DND-41 (cell line): ENCODE measurements at regions not wholly inside any gene's neighbourhood (a gene's known extent, or its start where the extent isn't known, plus 50 kb on each side); places are given as distances from the start of the nearest gene placed in this dataset.

ENCODE experiments used
- EZH2 ChIP-seq: IDR thresholded peaks from 3 replicates; pipeline ENCODE4 v1.6.1; 2012; ENCODE audit warnings: borderline replicate concordance, low read depth, mild to moderate bottlenecking, moderate library complexity, low read length, inconsistent platforms; ENCODE audit not compliant: severe bottlenecking
- TF ChIP-seq, protein P1 (sequence below): IDR thresholded peaks from 2 replicates; pipeline ENCODE4 v1.5.1; 2012; ENCODE audit warnings: borderline replicate concordance, low read length, moderate library complexity, mild to moderate bottlenecking; ENCODE audit not compliant: poor library complexity, severe bottlenecking; ENCODE audit errors: extremely low read depth

DNA sequence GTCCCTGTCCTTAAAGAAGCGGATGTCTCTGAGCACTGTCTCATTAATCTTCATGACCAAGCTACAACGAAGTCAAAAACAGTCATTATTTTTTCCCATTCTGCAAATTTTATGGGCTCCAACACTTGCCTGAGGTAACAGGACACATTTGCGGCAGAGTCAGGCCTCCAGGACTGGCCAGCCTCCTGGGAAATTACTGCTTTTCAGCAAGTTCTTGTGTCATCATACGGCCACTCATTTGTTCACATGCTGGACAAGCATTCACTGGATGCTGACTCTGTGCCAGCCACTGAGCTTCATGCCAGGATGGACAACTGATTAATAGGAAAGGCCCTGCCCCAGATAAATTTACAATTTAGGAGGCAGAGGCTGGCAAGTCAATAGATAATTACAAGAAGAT, 305.7 kb downstream of the ACTL7B start:
- TF ChIP-seq, protein P1, sequence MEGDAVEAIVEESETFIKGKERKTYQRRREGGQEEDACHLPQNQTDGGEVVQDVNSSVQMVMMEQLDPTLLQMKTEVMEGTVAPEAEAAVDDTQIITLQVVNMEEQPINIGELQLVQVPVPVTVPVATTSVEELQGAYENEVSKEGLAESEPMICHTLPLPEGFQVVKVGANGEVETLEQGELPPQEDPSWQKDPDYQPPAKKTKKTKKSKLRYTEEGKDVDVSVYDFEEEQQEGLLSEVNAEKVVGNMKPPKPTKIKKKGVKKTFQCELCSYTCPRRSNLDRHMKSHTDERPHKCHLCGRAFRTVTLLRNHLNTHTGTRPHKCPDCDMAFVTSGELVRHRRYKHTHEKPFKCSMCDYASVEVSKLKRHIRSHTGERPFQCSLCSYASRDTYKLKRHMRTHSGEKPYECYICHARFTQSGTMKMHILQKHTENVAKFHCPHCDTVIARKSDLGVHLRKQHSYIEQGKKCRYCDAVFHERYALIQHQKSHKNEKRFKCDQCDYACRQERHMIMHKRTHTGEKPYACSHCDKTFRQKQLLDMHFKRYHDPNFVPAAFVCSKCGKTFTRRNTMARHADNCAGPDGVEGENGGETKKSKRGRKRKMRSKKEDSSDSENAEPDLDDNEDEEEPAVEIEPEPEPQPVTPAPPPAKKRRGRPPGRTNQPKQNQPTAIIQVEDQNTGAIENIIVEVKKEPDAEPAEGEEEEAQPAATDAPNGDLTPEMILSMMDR: no peak
- no peak for TF ChIP-seq EZH2
